Breast epithelium (tissue), 3 donors: ENCODE measurements at regions not wholly inside any gene's neighbourhood (a gene's known extent, or its start where the extent isn't known, plus 50 kb on each side); places are given as distances from the start of the nearest gene placed in this dataset.

Source experiments
- CTCF ChIP-seq, 3 donors: fragments of 450-650 bp; IDR thresholded peaks; one replicate each; pipeline ENCODE4 v1.5.1; 2016 to 2017; ENCODE audit warnings: antibody characterized with exemption in 3 of 3, mild to moderate bottlenecking in 3 of 3, moderate library complexity in 3 of 3
- POLR2A ChIP-seq: fragments of 450-650 bp; IDR thresholded peaks from one replicate; pipeline ENCODE4 v1.6.1; 2016; ENCODE audit warnings: antibody characterized with exemption, mild to moderate bottlenecking, moderate library complexity
- POLR2AphosphoS5 ChIP-seq, 3 donors: sonication (generic); formaldehyde crosslinking; IDR thresholded peaks; one replicate each; pipeline ENCODE4 v1.6.1; 2017; ENCODE audit warnings: antibody characterized with exemption in 3 of 3

GRCh38 chrX:55815546-55815945 is 98.0 kb downstream of the RRAGB start:
- TF ChIP-seq CTCF (IDR thresholded peaks at IDR 0.05) (no peak), POLR2A (no peak), POLR2AphosphoS5 (IDR thresholded peaks at IDR 0.05) (no peak)
